ENCODE measurements at regions not wholly inside any gene's neighbourhood (a gene's known extent, or its start where the extent isn't known, plus 50 kb on each side); places are given as distances from the start of the nearest gene placed in this dataset.

- no peak overlapping the region for H2AFZ ChIP-seq (ENCODE audit: low read depth, low read length)
- ChIA-PET POLR2A (no interaction called here), CTCF (ENCODE audit: low intra/inter-chr PET ratio) (no interaction called here)
- TF ChIP-seq HCFC1 (IDR thresholded peaks at IDR 0.05; ENCODE audit: low read depth, low read length), result no peak
- TF ChIP-seq MAFK (IDR thresholded peaks at IDR 0.05; ENCODE audit: low read length), result no peak
- no peak for TF ChIP-seq BDP1 (IDR thresholded peaks at IDR 0.05; ENCODE audit: insufficient read depth, insufficient read length)
- TF ChIP-seq PTBP1 (IDR thresholded peaks at IDR 0.05; ENCODE audit: low read depth, low read length), result no peak
- TF ChIP-seq CAMTA2 (CRISPR knock-in tag; conservative IDR thresholded peaks at IDR 0.05), result no peak
- TF ChIP-seq ZNF695 (CRISPR knock-in tag; IDR thresholded peaks at IDR 0.05), result no peak
- TF ChIP-seq TFAM (CRISPR knock-in tag; conservative IDR thresholded peaks at IDR 0.05), result no peak
- no peak for TF ChIP-seq HNRNPH1 (optimal IDR thresholded peaks at IDR 0.05; ENCODE audit: low read depth, low read length)
- no peak for TF ChIP-seq NR3C1 (CRISPR knock-in tag; IDR thresholded peaks at IDR 0.05)
- no peak for TF ChIP-seq ARID3A (IDR thresholded peaks at IDR 0.05; ENCODE audit: borderline replicate concordance, low read depth, low read length)
- TF ChIP-seq MYNN (IDR thresholded peaks at IDR 0.05), result no peak
- no peak for TF ChIP-seq MYNN (CRISPR knock-in tag; IDR thresholded peaks at IDR 0.05)
- TF ChIP-seq CGGBP1 (CRISPR knock-in tag; IDR thresholded peaks at IDR 0.05), result no peak
- no peak for TF ChIP-seq CHD2 (IDR thresholded peaks at IDR 0.05; ENCODE audit: low read depth, low read length)
- TF ChIP-seq FOXA1 (IDR thresholded peaks at IDR 0.05; ENCODE audit: borderline replicate concordance), result no peak
- TF ChIP-seq NR1H2 (CRISPR knock-in tag; IDR thresholded peaks at IDR 0.05), result no peak
- no peaks in the 10 kb centered on the region for H3K36me3 ChIP-seq (ENCODE audit: control insufficient read depth, insufficient read depth, low read length)
- DNase-seq (ENCODE audit: extremely low read depth in 1 of 4, low spot score in 3 of 4) (no peak), ATAC-seq (no peak), FAIRE-seq (no peak)
- H3K4me2 ChIP-seq (ENCODE audit: insufficient read depth, low read length), result no peak overlapping the region
- H3K4me3 ChIP-seq, result no peak overlapping the region
- no peaks in the 10 kb centered on the region for H3K27me3 ChIP-seq (ENCODE audit: control insufficient read depth in 2 of 2, insufficient read depth in 2 of 2, low read length in 2 of 2)
- BruUV-seq (replicated peaks), result no TSS peak
- H3K9ac ChIP-seq (ENCODE audit: insufficient read depth in 1 of 2, low read depth in 2 of 2, low read length in 2 of 2), result no peak overlapping the region
- H3K79me2 ChIP-seq (ENCODE audit: control insufficient read depth, insufficient read depth, low read length), result no peaks in the 10 kb centered on the region
- 0% methylated on average over 1 of the region's 1 CpG for WGBS (ENCODE audit: insufficient coverage, low coverage, missing lambda C conversion rate)
- no peaks in the 10 kb centered on the region for H4K20me1 ChIP-seq (replicated peaks; ENCODE audit: control insufficient read depth, insufficient read depth, low read length)
- H3K4me1 ChIP-seq (replicated peaks in 1 of 2; ENCODE audit: control insufficient read depth in 2 of 2, insufficient read depth in 2 of 2, low read length in 2 of 2), result no peaks in the 10 kb centered on the region
- no peak overlapping the region for H3K27ac ChIP-seq (ENCODE audit: extremely low read depth, low read depth, low read length)
- in situ Hi-C loops (cut with MboI) (no loop called here), intact Hi-C loops (cut with micrococcal nuclease) (no loop called here)
- no peaks in the 10 kb centered on the region for H3K9me3 ChIP-seq (replicated peaks; ENCODE audit: control insufficient read depth, insufficient read depth, low read depth, low read length)
- no peaks in the 10 kb centered on the region for H3K9me1 ChIP-seq (ENCODE audit: control insufficient read depth, insufficient read depth, low read length)
These were observed 575.5 kb downstream of the RNF144A start for GRCh38 chr2:7492719-7493118.

All from K562 (cell line).